SK-N-SH (cell line): ENCODE measurements at regions not wholly inside any gene's neighbourhood (a gene's known extent, or its start where the extent isn't known, plus 50 kb on each side); places are given as distances from the start of the nearest gene placed in this dataset.

Experiments
- CTCF ChIA-PET: fragments of 300-600, 350-600 bp; formaldehyde crosslinking; extraction: SDS; loops from one replicate; lab custom pipeline; 2021; lab: Yijun Ruan, JAX
- POLR2A ChIA-PET: fragments of 350-600 bp; sonication (Branson Sonifier 250); formaldehyde crosslinking; extraction: SDS; loops from one replicate; lab custom pipeline; 2020; ENCODE audit warnings: antibody characterized with exemption, inconsistent platforms; lab: Yijun Ruan, JAX
- DNase-seq: peaks from one replicate; pipeline ENCODE4 v3.0.0; 2012
- H2AFZ ChIP-seq: fragments of 200-600 bp; sonication (generic); 2 replicates; pipeline ENCODE4 v1.8.1; 2016; ENCODE audit warnings: antibody characterized with exemption, mild to moderate bottlenecking, low read depth
- H3F3A ChIP-seq: fragments of 200-600 bp; sonication (generic); replicated peaks from 2 replicates; pipeline ENCODE3; 2016; ENCODE audit warnings: antibody characterized with exemption, mild to moderate bottlenecking; ENCODE audit not compliant: insufficient read depth
- H3K27ac ChIP-seq, 2 experiments: fragments of 200-500 bp in 1 of 2; fragments of 200-600 bp in 1 of 2; sonication (Bioruptor generic) in 1 of 2; sonication (generic), shearing (Covaris generic) in 1 of 2; 2 replicates each; pipeline versions ENCODE4 v1.5.1 to v1.6.1; 2014 to 2016; ENCODE audit warnings: low read depth in 2 of 2, inconsistent platforms in 1 of 2, low read length in 1 of 2, mild to moderate bottlenecking in 1 of 2, mixed read lengths in 1 of 2
- H3K27me3 ChIP-seq: fragments of 200-600 bp; sonication (generic), shearing (Covaris generic); 2 replicates; pipeline ENCODE4 v1.6.1; 2016; ENCODE audit warnings: mixed run types; ENCODE audit not compliant: insufficient read depth
- H3K36me3 ChIP-seq, 2 experiments: fragments of 200-500 bp in 1 of 2; fragments of 200-600 bp in 1 of 2; sonication (Bioruptor generic) in 1 of 2; sonication (generic) in 1 of 2; replicated peaks in 1 of 2; 2 replicates each; pipeline versions ENCODE3 to v1.5.1; 2014 to 2016; ENCODE audit warnings: low read length in 1 of 2, mild to moderate bottlenecking in 1 of 2; ENCODE audit not compliant: insufficient read depth in 2 of 2, control insufficient read depth in 1 of 2
- H3K4me1 ChIP-seq, 2 experiments: fragments of 200-500 bp in 1 of 2; fragments of 200-600 bp in 1 of 2; sonication (Bioruptor generic) in 1 of 2; sonication (generic), shearing (Covaris generic) in 1 of 2; 2 replicates each; pipeline versions ENCODE4 v1.5.1 to v1.6.1; 2014 to 2016; ENCODE audit warnings: low read depth in 1 of 2, low read length in 1 of 2, mixed run types in 1 of 2; ENCODE audit not compliant: insufficient read depth in 2 of 2, control insufficient read depth in 1 of 2
- H3K4me2 ChIP-seq: fragments of 200-600 bp; sonication (generic), shearing (Covaris generic); 2 replicates; pipeline ENCODE4 v1.6.1; 2017; ENCODE audit warnings: mixed run types
- H3K4me3 ChIP-seq, 2 experiments: fragments of 200-500 bp in 1 of 2; fragments of 200-600 bp in 1 of 2; sonication (Bioruptor generic) in 1 of 2; sonication (generic), shearing (Covaris generic) in 1 of 2; 2 replicates each; pipeline versions ENCODE4 v1.5.1 to v1.8.1; 2014 to 2016; ENCODE audit warnings: low read depth in 2 of 2, inconsistent platforms in 1 of 2, low read length in 1 of 2, mild to moderate bottlenecking in 1 of 2, mixed read lengths in 1 of 2, moderate library complexity in 1 of 2
- H3K79me2 ChIP-seq: fragments of 200-600 bp; sonication (generic); 2 replicates; pipeline ENCODE4 v1.8.1; 2017; ENCODE audit warnings: mild to moderate bottlenecking; ENCODE audit not compliant: insufficient read depth
- H3K9ac ChIP-seq: fragments of 200-600 bp; sonication (generic); 2 replicates; pipeline ENCODE4 v1.6.1; 2017; ENCODE audit warnings: mixed run types
- H3K9me2 ChIP-seq: fragments of 200-600 bp; sonication (generic); 2 replicates; pipeline ENCODE4 v1.6.1; 2017; ENCODE audit warnings: mixed run types
- H3K9me3 ChIP-seq: fragments of 200-600 bp; sonication (generic); 2 replicates; pipeline ENCODE4 v1.6.1; 2017; ENCODE audit warnings: mixed run types, mild to moderate bottlenecking, moderate library complexity
- H4K20me1 ChIP-seq: fragments of 200-600 bp; sonication (generic); 2 replicates; pipeline ENCODE4 v1.6.1; 2017; ENCODE audit warnings: mild to moderate bottlenecking, mixed run types; ENCODE audit not compliant: insufficient read depth
- CHD2 ChIP-seq: fragments of 150-350 bp; IDR thresholded peaks from 2 replicates; pipeline ENCODE4 v1.6.1; 2018; ENCODE audit warnings: low read length; ENCODE audit not compliant: partially characterized antibody
- CTCF ChIP-seq: fragments of 200-600 bp; sonication (generic); IDR thresholded peaks from 2 replicates; pipeline ENCODE4 v1.6.1; 2017; ENCODE audit warnings: antibody characterized with exemption, mild to moderate bottlenecking, moderate library complexity
- EP300 ChIP-seq, 2 experiments: IDR thresholded peaks; 2 replicates each; pipeline versions ENCODE4 v1.4.0 to v1.6.1; 2012; ENCODE audit warnings: borderline replicate concordance in 1 of 2, low read depth in 1 of 2, low read length in 1 of 2
- FOXJ3 ChIP-seq: sonication (generic); formaldehyde crosslinking; IDR thresholded peaks from 2 replicates; pipeline ENCODE4 v1.5.1; 2020; ENCODE audit warnings: mild to moderate bottlenecking, missing genetic modification reagents
- GABPA ChIP-seq: IDR thresholded peaks from 2 replicates; pipeline ENCODE4 v1.4.0; 2012; ENCODE audit warnings: low read depth, mild to moderate bottlenecking
- JUND ChIP-seq: IDR thresholded peaks from 2 replicates; pipeline ENCODE4 v1.4.0; 2012
- NFIC ChIP-seq: IDR thresholded peaks from 2 replicates; pipeline ENCODE4 v1.4.0; 2012; ENCODE audit warnings: borderline replicate concordance
- PBX3 ChIP-seq: IDR thresholded peaks from 2 replicates; pipeline ENCODE4; 2012
- POLR2AphosphoS5 ChIP-seq: IDR thresholded peaks from 2 replicates; pipeline ENCODE4 v1.6.1; 2012; ENCODE audit warnings: low read depth, low read length
- RAD21 ChIP-seq: IDR thresholded peaks from 2 replicates; pipeline ENCODE4 v1.6.1; 2012; ENCODE audit warnings: mild to moderate bottlenecking, low read length
- RCOR1 ChIP-seq: fragments of 150-350 bp; IDR thresholded peaks from 2 replicates; pipeline ENCODE4 v1.6.1; 2017; ENCODE audit warnings: antibody characterized with exemption, low read length
- SMC3 ChIP-seq: IDR thresholded peaks from 2 replicates; pipeline ENCODE4 v1.6.1; 2012; ENCODE audit warnings: low read depth, low read length, improper control_type of control experiment
- TAF1 ChIP-seq: IDR thresholded peaks from 2 replicates; pipeline ENCODE4 v1.6.1; 2012; ENCODE audit warnings: low read depth, mild to moderate bottlenecking, low read length, moderate library complexity, borderline replicate concordance
- TCF12 ChIP-seq: IDR thresholded peaks from 2 replicates; pipeline ENCODE4 v1.4.0; 2012
- TEAD4 ChIP-seq: IDR thresholded peaks from 2 replicates; pipeline ENCODE4 v1.4.0; 2012; ENCODE audit warnings: mild to moderate bottlenecking, borderline replicate concordance; ENCODE audit not compliant: insufficient read depth
- USF2 ChIP-seq: fragments of 150-350 bp; IDR thresholded peaks from 2 replicates; pipeline ENCODE4 v1.6.1; 2017; ENCODE audit warnings: antibody characterized with exemption, low read length, low read depth, borderline replicate concordance
- YY1 ChIP-seq: IDR thresholded peaks from 2 replicates; pipeline ENCODE4 v1.4.0; 2012; ENCODE audit warnings: low read depth, mild to moderate bottlenecking
- WGBS: methylation state at CpG from one replicate; pipeline ENCODE4 v1.1.6; 2017; ENCODE audit warnings: low lambda C conversion rate; 5-methylcytosine and 5-hydroxymethylcytosine counted together
- TF ChIP-seq, protein P1 (sequence below): IDR thresholded peaks from 2 replicates; pipeline ENCODE4 v1.4.0; 2012; ENCODE audit warnings: low read depth, borderline replicate concordance
- TF ChIP-seq, protein P2 (sequence below): IDR thresholded peaks from 2 replicates; pipeline ENCODE4 v1.4.0; 2012; ENCODE audit warnings: low read depth
- TF ChIP-seq, protein P3 (sequence below): IDR thresholded peaks from 2 replicates; pipeline ENCODE4 v1.6.1; 2012; ENCODE audit warnings: mild to moderate bottlenecking, low read depth, low read length, moderate library complexity

GRCh38 chr7:19973581-19973980 is 200.2 kb upstream of the TMEM196 start:
- Histone ChIP-seq H3K4me2 (no peak overlapping the region), H3K36me3 (no peaks in the 10 kb centered on the region), H4K20me1 (no peaks in the 10 kb centered on the region), H3K27ac (no peak overlapping the region), H3K27me3 (no peaks in the 10 kb centered on the region), H3K9ac (no peak overlapping the region), H3K4me3 (no peak overlapping the region), H3F3A (no peaks in the 10 kb centered on the region), H2AFZ (no peak overlapping the region), H3K9me3 (no peaks in the 10 kb centered on the region), H3K4me1 (no peaks in the 10 kb centered on the region)
- 19% methylated on average over 2 of the region's 2 CpGs for WGBS
- DNase-seq, result no peak
- CTCF ChIA-PET, result interaction anchor here (0.6 kb wide), 1 partner anchor 106 kb away, joined by 3 read pairs; no protein-coding TSS in a partner anchor
- TF ChIP-seq, protein P1, sequence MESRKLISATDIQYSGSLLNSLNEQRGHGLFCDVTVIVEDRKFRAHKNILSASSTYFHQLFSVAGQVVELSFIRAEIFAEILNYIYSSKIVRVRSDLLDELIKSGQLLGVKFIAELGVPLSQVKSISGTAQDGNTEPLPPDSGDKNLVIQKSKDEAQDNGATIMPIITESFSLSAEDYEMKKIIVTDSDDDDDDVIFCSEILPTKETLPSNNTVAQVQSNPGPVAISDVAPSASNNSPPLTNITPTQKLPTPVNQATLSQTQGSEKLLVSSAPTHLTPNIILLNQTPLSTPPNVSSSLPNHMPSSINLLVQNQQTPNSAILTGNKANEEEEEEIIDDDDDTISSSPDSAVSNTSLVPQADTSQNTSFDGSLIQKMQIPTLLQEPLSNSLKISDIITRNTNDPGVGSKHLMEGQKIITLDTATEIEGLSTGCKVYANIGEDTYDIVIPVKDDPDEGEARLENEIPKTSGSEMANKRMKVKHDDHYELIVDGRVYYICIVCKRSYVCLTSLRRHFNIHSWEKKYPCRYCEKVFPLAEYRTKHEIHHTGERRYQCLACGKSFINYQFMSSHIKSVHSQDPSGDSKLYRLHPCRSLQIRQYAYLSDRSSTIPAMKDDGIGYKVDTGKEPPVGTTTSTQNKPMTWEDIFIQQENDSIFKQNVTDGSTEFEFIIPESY, result no peak
- TF ChIP-seq YY1, result no peak
- no peak for TF ChIP-seq CTCF
- TF ChIP-seq RAD21, result no peak
- TF ChIP-seq RCOR1, result no peak
- TF ChIP-seq SMC3, result no peak
- TF ChIP-seq NFIC, result no peak
- TF ChIP-seq TAF1, result no peak
- no peak for TF ChIP-seq TEAD4
- no peak for TF ChIP-seq JUND
- no peak for TF ChIP-seq CHD2
- TF ChIP-seq, protein P2, sequence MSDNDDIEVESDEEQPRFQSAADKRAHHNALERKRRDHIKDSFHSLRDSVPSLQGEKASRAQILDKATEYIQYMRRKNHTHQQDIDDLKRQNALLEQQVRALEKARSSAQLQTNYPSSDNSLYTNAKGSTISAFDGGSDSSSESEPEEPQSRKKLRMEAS, result no peak
- no peak for TF ChIP-seq GABPA
- no peak for TF ChIP-seq POLR2AphosphoS5
- TF ChIP-seq EP300 (IDR thresholded peaks at IDR 0.05; ENCODE audit: borderline replicate concordance in 1 of 2, low read depth in 1 of 2, low read length in 1 of 2), result no peak
- TF ChIP-seq TCF12, result no peak
- TF ChIP-seq, all 33 proteins: peak for 0
- Histone ChIP-seq H3K9me2 (no peaks in the 10 kb centered on the region), H3K79me2 (no peaks in the 10 kb centered on the region)
- POLR2A ChIA-PET, result no interaction called here

DNA sequence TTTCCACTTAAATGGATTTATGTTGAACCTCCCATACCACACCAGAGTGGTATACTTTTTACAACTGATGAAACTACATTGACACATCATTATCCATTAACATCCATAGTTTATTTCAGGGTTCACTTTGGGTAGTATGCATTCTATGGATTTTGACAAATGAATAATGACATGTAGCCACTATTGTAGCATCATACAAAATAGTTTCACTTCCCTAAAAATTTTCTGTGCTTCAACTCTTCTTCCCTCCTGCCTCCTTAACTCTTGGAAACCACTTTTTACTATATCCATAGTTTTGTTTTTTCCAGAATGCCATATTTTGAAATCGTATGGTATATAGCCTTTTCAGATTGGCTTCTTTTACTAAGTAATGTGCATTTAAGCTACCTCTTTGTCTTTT is 199.5 kb upstream of the TMEM196 start:
- DNase-seq, result no peak
- H3K27ac ChIP-seq, result no peak overlapping the region
- no peaks in the 10 kb centered on the region for H3K9me2 ChIP-seq
- no peaks in the 10 kb centered on the region for H3K4me1 ChIP-seq
- H3K27me3 ChIP-seq, result no peaks in the 10 kb centered on the region
- no peaks in the 10 kb centered on the region for H3K79me2 ChIP-seq
- no peaks in the 10 kb centered on the region for H3F3A ChIP-seq
- H3K9ac ChIP-seq, result no peak overlapping the region
- H3K4me3 ChIP-seq, result no peak overlapping the region
- H3K4me2 ChIP-seq, result no peak overlapping the region
- H3K36me3 ChIP-seq, result no peaks in the 10 kb centered on the region
- POLR2A ChIA-PET, result no interaction called here
- no peak overlapping the region for H2AFZ ChIP-seq
- CTCF ChIA-PET, result interaction anchor here (1.3 kb wide), 1 partner anchor 626 kb away, joined by 3 read pairs; no protein-coding TSS in a partner anchor
- H3K9me3 ChIP-seq, result no peaks in the 10 kb centered on the region
- WGBS, result 28% methylated on average over 1 of the region's 1 CpG
- no peaks in the 10 kb centered on the region for H4K20me1 ChIP-seq
- TF ChIP-seq JUND (no peak), PBX3 (no peak), TAF1 (no peak), USF2 (no peak), RAD21 (no peak), FOXJ3 (CRISPR knock-in tag) (no peak)
- TF ChIP-seq, protein P3, sequence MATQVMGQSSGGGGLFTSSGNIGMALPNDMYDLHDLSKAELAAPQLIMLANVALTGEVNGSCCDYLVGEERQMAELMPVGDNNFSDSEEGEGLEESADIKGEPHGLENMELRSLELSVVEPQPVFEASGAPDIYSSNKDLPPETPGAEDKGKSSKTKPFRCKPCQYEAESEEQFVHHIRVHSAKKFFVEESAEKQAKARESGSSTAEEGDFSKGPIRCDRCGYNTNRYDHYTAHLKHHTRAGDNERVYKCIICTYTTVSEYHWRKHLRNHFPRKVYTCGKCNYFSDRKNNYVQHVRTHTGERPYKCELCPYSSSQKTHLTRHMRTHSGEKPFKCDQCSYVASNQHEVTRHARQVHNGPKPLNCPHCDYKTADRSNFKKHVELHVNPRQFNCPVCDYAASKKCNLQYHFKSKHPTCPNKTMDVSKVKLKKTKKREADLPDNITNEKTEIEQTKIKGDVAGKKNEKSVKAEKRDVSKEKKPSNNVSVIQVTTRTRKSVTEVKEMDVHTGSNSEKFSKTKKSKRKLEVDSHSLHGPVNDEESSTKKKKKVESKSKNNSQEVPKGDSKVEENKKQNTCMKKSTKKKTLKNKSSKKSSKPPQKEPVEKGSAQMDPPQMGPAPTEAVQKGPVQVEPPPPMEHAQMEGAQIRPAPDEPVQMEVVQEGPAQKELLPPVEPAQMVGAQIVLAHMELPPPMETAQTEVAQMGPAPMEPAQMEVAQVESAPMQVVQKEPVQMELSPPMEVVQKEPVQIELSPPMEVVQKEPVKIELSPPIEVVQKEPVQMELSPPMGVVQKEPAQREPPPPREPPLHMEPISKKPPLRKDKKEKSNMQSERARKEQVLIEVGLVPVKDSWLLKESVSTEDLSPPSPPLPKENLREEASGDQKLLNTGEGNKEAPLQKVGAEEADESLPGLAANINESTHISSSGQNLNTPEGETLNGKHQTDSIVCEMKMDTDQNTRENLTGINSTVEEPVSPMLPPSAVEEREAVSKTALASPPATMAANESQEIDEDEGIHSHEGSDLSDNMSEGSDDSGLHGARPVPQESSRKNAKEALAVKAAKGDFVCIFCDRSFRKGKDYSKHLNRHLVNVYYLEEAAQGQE, result no peak
